HG03280 (cell line): ENCODE measurements at regions not wholly inside any gene's neighbourhood (a gene's known extent, or its start where the extent isn't known, plus 50 kb on each side); places are given as distances from the start of the nearest gene placed in this dataset.
"Not testable (repeated sequence)": the region's sequence is repeated elsewhere in the genome, so short reads cannot be mapped to it uniquely, and the experiment has no call there.

ENCODE experiments used
- ATAC-seq: cut with Tn5 transposase; IDR thresholded peaks from one replicate; pipeline ENCODE4 v1.9.1; 2021; ENCODE audit warnings: mild to moderate bottlenecking, moderate library complexity; ENCODE audit not compliant: unreplicated experiment

- no peak for ATAC-seq
Measured at GRCh38 chr7:130942211-130942964, 208.4 kb upstream of the KLF14 start.

- no peak for ATAC-seq
Measured at GRCh38 chr7:130943336-130943901, 209.4 kb upstream of the KLF14 start.

DNA sequence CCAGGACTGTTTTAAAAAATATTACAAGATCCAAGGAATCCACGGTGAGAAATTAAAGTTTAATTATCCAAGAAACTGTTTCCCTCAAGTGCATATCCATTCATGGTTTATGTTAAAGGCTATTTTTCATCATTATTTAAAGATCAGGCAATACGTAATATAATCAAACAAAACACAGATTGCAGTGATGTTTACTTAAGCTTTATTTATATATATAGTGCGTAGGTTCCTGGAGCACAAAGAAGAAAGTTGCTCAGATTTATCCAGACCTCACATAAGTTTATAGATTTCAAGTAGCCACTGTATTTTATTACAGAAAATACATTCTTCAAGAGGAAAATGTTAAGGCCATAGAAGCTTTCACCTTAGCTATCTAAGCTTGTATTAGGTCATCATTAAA lies 210.0 kb upstream of the KLF14 start:
- no peak for ATAC-seq

DNA sequence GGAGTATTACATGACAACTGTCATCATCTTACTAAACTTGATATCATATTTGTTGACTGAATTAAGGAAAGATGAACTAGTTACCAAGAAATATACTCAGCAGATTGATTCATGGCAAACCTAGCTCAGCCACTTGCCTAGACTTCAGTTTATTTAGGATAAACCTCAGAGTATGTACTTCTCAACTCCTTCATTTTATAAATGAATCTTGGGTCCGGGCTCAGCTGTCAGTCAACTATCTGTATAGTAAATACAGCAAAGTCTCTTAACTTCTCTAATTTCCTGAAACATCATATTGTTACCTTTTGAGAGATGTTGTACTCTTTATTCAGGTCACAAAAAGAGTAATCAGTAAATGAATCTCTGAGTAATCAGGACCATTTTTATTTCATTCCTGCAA lies 211.0 kb upstream of the KLF14 start:
- no peak for ATAC-seq

- no peak for ATAC-seq
Measured at GRCh38 chr7:130945411-130945811, 211.4 kb upstream of the KLF14 start.

- no peak for ATAC-seq
Measured at GRCh38 chr7:130946114-130946513, 212.1 kb upstream of the KLF14 start.

DNA sequence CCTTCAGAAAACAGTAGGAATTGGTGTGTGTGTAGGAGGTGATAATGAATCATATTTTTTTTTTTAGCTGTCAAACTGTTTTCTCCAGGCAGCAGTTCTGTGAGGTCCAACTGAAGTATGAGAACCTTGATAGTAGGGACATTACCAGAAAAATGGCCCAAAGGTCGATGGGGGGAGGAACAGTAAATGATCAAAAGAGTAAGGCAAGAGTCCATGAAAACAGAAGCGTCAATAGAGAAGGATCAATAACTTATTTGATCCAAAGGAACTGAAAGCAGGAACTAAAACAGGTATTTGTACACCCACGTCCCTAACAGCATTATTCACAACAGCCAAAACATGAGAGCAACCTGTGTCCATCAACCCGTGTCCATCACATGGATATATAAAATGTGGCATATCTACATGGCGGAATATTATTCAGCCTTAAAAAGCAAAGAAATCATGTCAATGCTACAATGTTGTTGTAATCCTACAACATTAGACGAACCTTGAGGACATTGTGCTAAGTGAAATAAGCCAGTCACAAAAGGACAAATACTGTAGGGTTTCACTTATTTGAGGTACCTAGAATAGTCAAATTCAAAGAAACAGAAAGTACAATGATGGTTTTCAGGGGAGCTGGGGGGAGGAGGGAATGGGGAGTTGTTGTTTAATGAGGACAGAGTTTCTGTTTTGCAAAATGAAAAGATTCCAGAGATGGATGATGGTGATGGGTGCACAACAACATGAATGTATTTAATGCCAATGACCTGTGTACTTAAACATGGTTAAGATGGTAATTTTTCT lies 214.0 kb upstream of the KLF14 start:
- peak; percentile 41 for ATAC-seq

- no peak for ATAC-seq
Measured at GRCh38 chr7:130948822-130949221, 214.8 kb upstream of the KLF14 start.

- no peak for ATAC-seq
Measured at GRCh38 chr7:130949550-130949949, 215.5 kb upstream of the KLF14 start.

GRCh38 chr7:130950054-130950453 lies 216.0 kb upstream of the KLF14 start:
- no peak for ATAC-seq

DNA sequence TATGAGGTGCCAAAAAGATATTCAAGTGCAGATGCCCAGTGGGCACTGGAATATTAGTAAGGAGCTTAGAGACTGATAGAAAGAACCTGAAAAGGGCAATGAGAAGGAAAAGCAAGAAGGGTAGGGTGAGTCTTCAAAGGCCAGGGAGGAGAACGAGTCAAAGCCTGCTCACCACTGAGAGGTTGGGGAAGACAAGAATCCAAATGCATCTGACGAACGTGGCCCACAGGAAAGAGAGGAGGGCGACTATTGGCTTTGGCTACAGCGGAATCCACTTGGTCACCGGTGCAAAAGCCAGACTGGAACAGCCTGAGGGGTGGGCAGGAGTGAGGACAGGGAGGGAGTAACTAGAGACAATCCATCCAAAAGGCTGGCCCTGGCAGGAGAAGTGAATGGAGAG lies 216.7 kb upstream of the KLF14 start:
- ATAC-seq = no peak

DNA sequence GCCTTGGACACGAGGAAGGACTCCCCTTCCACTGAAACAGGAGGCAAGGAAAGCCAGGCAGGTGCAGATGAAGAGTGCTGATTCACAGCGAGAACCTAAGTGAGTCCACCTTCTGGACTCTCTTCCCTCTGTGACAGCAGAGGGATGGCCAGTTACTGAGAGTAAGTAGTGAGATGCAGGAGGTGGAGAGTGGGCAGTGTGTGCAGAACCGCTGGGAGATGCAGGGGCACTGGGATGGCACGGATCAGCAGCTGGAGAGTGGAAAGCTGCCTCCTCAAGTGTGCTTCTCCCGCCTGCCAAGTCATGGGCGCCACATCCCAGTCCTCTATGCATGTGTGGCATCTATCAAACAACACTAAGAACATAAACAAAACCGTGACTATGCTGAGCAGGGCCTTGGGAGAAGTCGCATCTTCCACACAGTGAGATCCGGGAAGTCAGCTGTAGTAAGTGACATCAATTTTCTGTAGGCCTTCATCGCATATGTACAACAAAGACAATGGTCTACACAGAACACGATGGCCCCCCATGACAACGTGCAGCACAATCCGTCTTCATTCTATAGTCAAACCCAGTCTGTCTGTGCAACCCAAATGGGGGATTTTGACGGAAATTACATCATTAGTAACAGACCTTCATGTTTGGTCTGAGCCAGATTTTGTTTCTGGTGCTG lies 217.4 kb upstream of the KLF14 start:
- no peak for ATAC-seq

DNA sequence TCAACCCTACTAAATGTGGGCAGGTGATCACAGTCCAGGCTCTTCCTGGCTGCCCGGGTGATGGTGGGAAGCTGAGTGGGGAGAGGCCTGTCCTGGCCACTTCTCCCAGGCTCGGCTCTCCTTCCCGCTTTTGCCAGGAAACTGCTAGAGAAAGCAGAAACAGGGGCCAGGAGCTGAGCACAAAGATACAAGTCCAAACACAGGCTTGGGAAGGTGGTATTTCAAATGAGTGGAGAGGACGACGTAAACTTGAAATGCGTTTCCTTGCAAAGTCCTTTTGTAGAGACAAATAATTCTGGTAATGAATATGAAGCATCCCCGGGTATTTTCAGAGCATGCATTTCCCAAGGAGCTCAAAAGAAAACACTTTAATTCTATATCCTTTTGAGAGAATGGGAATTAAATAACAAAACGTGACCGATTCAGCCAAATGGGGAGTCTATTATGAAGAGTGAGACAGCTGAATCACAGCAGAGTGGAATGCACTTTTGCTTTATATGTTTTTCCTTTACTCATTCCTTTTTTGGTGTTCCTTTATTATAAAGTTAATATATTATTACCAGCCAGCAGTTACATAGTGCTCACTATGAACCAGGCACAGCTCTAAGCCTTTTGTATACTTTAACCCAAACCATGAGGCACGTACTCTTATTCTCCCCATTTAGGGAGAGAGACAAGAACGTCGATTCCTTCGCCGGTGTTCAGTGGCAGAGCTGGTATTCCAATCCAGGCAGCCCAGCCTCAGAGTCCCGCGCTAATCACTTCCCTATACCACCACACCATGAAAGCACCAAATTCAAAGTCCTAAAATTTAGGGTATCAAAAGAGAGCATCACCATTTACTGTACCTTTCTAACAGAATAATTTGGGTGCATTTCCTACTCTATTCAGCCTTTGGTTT lies 218.2 kb upstream of the KLF14 start:
- ATAC-seq = no peak

- ATAC-seq = no peak
Measured at GRCh38 chr7:130953196-130953595, 219.2 kb upstream of the KLF14 start.

- no peak for ATAC-seq
Measured at GRCh38 chr7:130954918-130955564, 221.0 kb upstream of the KLF14 start.

DNA sequence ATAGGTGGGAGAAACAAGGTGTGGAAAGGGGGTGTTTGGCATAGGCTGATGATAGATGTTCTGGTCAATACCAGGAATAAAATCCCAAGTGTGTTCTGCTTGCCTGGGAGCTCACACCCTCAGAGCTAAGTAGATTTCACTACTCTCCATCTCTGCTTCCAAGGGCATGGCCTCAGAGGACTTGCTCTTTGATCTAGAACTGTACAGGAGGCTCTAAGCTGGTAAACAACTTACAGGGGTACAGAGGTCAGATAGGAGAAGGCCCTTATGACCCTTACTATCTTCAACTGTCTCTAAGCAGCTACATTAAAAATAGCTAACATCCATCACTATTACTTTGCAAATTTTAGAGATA lies 221.5 kb upstream of the KLF14 start:
- no peak for ATAC-seq

DNA sequence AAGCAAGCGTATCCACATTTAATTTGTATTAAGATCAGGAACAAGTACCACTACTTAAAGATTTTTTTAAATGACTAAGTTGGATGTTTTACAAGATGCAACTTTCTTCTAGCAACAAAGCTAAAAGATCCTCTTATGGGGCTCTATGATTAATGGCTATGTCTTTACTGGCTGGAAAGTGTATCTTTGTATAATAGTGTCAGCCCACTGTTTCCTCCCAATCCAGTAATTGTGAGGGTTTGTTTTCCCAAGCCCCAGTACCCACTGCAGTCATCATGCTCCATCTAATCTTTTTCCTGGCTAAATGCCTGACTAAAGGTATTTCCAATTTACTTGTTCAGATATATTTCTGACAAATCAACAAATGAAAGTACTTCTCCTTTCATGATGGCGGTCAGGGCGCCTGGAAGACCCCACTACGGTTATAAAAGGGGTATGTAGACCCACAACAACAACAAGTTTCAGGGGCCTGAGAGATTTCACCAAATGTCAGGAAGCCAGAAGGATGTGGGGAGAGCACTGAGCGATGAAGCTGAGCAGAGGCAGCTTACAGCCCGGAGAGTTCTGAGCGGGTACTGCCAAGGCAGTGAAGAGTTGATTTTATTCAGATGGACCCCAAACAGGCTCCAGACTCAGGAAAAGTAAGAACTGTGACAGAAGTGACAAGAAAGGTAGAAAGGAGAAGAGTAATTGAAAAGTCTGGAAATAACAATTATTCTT lies 222.6 kb upstream of the KLF14 start:
- ATAC-seq = no peak

GRCh38 chr7:130957137-130957513 lies 223.1 kb upstream of the KLF14 start:
- ATAC-seq = no peak

- not testable (repeated sequence) for ATAC-seq
Measured at GRCh38 chr7:130957722-130958435, 223.9 kb upstream of the KLF14 start.
